Stimulated activated CD4-positive, alpha-beta T cell treated with anti-CD3 and anti-CD28 coated beads, Interleukin-15, amount 100 ng/mL, for 24 hours (primary cell): ENCODE measurements at regions not wholly inside any gene's neighbourhood (a gene's known extent, or its start where the extent isn't known, plus 50 kb on each side); places are given as distances from the start of the nearest gene placed in this dataset.

Experiments
- DNase-seq: peaks from one replicate; pipeline ENCODE4 v3.0.0-alpha.2; 2020

DNA sequence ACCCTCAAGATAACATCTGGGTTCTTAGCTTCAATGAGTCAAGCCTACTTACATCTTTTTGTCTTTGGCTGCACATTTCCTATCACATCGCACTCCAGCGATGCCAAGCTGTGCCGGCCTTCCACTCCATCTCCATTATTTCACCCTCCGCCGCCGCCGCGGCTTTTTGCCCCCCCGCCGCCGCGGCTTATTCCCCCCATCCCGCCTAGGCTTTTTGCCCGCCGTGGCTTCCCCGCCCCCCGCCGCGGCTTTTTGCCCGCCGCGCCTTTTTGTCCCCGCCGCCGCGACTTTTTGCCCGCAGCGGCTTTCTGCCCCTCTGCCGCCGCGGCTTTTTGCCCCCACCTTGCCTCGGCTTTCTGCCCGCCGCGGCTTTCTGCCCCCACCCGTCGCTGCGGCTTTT lies 50.8 kb downstream of the PPIAL4E start:
- DNase-seq, result peak; percentile 0
